NCI-H2171 treated with DMSO at 0.1 percent for 48 hours (cell line): ENCODE measurements at regions not wholly inside any gene's neighbourhood (a gene's known extent, or its start where the extent isn't known, plus 50 kb on each side); places are given as distances from the start of the nearest gene placed in this dataset.

ENCODE experiments used
- DNase-seq: peaks from one replicate; lab custom pipeline; 2025; lab: John Stamatoyannopoulos, UW

DNA sequence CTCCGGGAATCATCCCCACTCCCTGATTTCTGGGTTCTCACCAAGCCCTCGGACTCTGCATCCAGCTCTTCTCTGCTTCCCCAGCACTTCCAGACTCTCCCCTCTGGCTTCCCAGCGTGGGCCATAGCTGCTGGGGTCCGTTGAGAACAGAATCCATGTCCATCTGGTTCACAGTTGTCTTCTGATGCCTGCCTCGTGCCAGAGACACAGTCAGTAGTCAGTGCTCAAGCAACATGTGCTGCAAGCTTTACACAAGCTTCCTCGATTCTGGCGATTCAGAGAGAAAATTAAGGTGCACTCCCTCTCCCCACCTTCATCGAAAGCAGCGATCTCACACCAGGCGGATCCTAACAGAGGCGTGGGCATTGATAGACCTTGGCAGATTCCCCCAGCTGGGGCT lies 495.5 kb downstream of the TBC1D22A start:
- no peak for DNase-seq

DNA sequence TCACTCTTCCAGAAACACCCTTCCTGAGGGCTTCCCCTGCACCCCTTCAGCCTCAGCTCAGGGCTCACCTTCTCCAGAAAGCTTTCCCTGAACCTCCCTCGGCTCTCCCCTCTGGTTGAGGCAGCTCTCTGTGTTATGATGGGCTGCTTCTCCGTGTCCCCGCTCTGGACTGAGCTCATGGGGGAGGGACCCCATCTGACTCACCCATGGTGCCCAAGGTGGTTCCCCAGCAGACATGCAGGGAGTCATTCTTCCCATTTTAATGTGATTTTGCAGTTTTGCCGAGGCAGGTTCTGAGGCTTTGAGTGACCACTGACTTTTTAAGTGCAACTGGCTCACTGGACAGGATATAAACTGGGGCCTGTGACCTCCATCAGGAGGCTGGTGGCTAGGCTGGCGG lies 495.1 kb downstream of the TBC1D22A start:
- no peak for DNase-seq

DNA sequence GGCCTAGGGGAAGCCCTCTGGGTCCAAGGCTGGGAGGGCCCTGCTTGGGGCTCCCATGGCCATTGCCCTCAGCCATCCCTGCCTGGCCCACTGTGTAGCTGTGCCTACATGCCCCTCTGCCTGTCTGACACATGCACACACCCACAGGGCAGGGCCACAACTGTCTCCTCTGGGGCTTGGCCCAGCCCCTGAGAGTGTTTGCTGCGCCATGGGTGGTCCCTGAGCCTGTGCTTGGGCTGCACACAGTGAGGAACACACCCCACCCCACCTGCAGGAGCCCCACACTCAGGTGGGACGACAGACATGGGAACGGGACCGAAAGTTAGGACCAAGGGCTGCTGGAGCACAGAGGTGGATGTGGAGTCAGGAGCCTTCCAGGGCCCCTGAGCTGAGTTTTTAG lies 489.5 kb downstream of the TBC1D22A start:
- no peak for DNase-seq

DNA sequence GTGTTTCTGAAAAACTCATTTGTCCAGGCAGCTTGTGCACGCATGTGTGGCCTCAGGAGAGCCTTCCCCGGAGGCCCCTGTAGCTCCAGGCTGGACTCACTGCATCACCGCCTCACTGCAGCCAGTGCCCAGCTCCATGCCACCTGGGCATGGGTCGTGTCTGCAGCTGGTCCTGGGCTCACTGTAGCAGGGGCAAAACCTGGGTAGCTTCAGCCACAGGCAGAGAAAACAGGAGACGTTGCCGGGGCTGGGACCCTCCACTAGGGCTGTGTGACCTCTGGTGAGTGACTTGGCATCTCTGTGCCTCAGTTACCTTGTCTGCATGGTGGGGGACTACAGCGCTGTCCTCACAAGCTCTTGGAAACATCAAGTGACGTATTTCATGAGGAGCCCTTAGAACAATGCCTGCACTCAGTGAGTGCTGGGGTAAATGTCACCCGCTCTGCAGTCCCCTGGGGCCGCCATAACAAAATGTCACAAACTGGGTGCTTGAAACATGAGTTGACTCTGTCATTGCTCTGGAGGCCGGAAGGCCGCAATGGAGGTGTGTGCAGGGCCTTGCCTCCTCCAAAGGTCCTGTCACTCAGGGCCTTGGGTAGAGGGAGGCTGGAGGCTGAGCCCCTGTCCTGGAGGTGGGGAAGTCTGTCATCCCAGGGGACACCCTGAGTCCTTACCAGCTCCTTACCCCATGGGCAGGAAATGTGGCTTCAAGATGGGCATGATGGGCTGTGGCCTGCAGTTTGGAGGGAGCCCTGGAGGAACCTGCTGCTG lies 488.7 kb downstream of the TBC1D22A start:
- DNase-seq = no peak

DNA sequence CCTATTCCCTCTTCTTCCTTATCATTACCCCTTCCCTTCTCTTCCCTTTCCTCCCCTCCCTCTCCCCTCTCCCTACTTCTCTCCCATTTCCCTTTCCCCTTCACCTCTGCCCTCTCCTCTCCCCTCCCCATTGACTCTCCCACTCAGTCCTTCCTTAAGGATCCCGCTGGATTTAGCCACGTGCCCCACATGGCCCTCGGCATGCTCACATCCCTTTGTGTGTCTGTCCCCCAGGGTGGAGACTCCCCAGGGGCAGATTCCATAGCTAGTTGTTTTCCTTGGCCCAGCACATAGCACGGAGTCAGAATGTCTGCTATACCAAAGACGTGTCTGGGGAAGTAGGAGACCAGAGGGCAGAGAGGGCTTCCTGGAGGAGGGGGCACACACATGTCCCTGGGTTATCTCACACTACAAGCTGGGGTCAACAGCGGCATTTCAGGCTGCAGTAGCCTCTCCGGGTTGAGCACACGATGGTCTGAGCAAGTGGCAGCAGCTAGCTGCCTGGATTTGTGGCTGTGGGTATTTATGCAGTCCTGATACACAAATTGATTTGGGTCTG lies 487.0 kb downstream of the TBC1D22A start:
- no peak for DNase-seq

DNA sequence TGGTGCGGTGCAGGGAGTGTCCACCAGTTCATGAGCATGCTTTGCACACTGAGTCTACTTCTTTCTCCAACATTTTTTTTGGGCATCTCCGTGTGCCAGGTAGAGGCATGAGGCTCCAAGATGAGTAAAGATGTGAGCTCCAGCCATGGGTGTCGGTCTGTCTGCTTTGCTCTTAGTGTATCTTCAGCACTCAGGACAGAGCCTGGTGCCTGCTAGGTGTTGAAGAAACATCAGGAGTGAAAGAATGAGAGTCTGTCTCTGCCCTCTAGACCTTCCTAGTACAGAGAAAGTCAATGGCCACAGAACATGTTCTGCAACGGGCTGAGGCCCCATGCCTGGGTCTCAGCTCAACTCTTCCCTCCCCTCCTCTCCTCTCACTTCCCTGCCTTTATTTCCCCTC lies 486.5 kb downstream of the TBC1D22A start:
- DNase-seq = no peak

DNA sequence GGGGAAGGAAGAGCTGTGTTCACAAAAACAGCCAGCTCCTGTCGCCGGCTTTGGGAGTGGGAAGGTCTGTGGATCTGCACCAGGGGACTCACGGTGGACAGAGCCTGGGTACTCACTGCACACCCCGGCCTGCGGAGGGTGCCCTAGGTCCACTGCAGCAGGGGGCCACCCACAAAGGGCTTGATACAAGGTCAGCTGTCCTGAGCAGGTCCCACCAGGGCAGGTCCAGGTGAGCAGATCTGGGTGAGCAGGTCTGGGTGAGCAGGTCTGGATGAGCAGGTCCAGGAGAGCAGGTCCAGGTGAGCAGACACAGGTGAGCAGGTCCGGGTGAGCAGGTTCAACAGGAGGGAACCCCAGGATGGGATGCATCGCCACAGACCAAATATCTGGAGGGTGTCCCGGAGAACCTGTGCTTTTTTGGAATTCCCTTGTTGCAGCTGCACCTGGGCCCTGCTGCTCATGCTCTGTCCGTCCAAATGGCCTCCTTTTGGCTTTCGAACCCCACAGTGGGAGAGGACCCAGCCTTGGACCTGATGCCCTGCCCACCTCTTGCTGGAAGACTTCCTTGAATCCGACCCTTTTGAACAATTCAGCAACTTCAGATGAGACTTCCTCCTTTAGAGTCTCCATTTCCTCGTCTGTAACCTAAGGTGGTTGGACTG lies 485.3 kb downstream of the TBC1D22A start:
- no peak for DNase-seq

DNA sequence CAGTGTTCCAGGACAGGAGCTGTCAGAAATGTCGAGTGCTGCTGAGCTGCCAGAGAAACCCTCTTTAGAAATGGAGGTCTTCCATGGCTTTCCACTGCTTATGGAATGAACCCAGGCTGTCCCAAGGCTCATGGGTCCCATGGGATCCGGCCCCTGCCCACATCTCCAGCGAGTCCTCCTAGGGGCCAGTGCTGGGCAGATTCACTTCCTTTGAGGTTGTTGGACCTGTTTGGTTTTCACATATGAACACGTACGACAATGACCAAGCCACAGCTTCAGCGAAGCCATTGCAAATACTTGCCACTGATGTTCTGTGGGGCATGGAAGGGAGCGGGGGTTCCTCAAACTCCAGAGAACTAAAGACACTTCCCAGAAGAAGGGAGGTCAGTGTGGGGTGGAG lies 483.3 kb downstream of the TBC1D22A start:
- DNase-seq = no peak

DNA sequence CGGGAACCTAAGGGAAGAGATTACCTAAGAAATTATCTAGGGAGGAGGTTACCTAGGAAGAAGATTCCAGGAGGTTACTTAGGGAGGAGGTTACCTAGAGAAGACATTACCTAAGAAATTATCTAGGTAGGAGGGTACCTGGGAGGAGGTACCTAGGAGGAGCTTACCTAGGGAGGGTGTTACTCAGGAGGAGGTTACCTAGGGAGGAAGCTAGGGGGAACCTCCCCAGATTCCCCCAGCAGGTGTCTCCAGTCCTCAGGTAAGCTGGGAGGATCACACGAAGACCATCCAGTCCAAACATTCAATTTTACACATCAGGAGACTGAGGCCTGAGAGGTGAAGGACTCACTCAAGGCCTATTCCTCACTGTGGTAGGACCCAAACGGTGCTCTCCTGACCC lies 482.8 kb downstream of the TBC1D22A start:
- DNase-seq = no peak

DNA sequence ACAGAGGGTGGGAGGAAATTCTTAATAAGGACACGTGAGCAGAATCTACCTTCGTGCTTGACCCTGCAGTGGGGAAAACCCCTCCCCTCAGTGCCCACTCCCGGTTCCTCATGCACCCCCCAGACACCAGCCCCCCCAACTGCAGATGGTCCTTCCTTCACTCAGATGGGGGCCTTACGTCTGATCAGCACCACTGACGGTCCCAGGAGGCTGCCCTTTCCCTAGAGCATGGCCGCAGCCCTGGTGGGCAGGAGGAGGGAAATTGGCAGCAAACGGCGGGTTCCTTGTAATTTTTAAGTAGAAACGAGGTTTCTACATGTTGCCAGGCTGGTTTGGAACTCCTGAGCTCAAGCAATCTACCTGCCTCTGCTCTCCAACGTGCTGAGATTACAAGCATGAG lies 477.7 kb downstream of the TBC1D22A start:
- DNase-seq = no peak

DNA sequence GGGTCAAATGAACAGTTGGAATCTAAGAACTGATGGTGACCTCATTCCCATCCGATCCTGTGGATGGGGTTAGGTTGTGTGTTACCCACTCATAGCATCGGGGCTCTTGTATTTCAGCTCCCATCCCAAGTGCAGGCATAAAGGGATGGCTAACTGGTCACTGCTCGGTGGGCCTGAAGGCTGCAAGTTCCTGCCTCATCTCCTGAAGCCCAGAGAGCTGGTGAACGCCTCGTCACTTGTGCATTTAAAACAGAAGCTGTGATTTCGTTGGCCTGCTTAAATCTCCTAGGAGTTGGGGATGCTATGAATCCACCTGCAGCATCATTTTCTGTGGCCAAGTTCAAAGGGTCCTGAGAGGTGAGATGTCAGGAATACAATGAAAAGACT lies 477.0 kb downstream of the TBC1D22A start:
- no peak for DNase-seq

DNA sequence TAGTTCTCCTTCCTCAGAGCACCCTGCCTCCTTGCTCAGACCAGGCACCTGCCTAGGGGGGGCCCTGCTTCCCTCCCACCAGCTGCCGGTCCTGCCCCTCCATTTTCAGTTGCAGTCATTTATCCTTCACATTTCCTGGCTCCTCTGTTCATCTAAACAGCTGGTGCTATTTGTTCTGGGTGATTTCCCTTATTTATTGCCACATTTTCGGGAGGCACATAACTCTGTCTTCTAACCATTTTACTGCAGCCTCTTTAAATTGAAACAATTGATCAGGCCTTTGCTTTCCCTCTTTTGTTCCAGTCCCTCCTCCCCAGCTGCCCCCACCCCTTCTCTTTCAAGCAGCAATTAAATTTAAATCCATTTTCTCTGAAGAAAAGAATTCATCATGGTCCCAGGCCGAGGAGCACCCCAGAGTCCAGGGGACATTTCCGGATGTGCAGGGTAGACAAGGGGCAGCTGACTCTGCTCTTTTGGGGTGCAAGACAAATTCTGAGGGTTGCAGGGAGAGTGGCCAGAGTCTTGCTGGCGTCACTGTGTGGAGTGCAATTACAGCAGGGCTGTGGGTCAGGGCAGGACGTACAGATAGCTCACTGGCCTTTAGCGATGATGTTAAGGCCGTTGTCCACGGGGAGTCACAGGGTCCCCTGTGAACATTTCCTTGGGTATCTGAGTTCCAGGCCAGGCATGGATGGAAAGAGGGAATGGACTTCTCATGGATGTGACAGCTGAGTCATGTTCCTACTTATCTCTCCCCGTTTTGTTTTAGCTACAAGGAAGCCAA lies 476.4 kb downstream of the TBC1D22A start:
- DNase-seq = peak; percentile 60

DNA sequence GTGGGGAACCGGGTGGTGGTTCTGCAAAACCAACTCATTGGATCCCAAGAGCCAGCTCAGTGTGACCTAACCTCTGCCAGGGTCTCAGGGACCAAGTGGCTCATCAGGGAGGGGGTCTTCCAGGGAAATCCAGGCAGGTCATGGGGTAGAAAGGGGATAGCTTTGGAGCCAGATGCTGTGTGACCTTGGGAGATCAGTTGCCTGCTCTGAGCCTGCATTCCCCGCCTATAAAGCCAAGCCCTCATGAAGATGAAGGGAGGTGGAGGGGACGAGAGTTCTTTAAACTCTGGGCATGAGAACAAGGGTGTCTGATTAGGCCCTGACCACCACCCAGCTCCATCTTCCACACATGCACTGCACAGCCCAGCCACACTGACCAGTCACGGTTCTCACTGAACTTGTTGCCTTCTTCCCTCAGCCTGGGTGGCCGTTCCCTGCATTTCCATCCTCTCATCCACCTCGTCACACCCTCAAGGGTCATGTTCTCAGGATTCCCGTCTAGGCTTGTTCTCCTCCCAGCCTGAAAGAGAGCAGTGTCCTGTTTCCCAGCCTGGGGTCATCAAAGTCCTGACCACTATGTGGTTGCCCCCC lies 475.5 kb downstream of the TBC1D22A start:
- DNase-seq = no peak

DNA sequence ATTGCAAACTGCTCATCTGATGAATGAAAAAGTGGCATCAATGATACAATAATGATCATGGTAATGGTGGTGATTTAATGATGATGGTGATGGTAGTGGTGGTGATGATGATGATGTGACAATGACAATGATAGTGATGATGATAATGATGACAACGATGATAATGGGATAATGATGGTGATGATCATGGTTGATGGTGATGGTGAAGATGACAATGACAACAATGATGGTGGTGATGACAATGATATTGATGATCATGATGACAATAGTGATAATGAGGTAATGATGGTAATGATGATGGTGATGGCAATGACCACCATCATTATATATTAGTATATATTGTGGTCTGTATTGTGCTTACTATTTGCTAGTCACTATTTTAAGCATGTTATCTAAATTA lies 474.3 kb downstream of the TBC1D22A start:
- no peak for DNase-seq

DNA sequence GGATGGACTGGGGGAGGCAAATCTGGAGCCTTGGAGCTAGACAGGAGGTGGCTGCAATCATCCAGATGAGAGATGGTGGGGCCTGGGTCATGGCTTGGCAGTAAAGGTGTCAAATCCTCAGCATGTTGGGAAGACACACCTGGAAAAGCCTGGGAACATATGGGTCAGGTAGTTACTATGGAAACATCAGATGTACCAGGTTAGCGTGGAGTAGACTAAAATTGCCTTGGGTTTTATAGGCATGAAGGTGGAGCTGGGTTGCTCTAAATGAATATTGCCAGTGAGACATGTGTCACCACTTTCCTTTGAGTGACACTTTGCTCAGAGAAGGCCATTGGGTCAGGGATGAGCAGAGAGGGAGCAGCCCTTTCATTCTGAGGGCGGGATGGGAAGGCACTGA lies 473.7 kb downstream of the TBC1D22A start:
- DNase-seq = peak; percentile 58

DNA sequence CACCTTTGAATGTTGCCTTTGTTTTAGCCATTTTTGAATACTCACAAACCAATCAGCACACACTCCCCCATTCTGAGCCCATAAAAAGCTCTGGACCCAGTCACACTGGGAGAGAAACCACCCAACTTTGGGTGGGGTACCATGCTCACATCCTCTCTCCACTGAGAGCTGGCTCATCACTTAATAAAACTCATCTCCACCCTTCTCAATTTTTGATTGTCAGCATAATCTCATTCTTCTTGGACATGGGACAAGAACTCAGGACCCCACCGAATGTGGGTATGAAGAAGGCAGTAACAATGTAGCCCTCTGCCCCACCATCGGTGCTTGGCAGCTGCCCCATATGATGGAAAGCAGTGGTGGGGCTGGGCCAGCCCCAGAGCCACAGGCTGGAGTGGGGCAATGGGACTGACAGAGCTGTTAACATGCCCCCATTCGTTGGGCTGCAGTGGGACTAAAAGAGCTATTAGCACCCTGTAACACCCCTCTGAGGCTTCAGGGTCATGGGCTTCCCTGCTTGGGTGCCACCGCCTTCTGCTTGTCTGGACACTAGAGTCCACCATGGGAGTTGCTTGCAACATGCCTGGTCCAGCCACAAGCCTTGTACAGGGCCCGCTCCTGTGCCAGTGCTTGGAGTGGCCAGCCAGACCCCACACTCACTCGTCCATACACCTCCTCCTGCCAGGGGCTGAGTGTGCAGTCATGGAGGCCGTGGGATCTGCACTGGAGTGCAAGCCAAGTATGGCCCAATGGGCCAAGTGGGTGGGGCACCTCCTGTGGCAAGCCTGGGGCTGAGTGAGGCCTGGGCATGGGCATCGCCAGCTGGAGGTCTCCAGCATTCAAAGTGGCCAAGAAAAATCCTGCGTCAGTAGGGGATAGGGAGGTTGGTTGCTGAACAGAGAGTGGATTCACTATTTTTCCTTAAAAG lies 471.1 kb downstream of the TBC1D22A start:
- no peak for DNase-seq

DNA sequence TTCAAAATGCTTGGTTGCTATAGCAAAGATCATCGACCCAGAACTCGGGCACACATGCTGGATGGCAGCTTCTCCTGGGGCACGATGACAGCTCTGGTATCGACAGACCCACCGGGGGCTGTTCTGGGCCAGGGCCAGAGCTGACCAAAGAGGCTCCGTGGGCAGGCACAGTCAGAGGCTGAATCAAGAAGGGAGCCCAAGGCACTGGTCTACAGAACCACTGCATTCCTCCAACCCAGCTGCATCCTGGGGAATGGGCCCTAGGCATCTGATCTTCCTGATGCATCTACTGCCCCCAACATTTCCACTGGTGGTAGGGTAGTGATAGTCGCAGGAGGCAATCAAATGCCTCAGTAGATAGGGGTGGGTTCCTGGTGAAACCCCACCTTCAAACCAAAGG lies 470.3 kb downstream of the TBC1D22A start:
- no peak for DNase-seq

DNA sequence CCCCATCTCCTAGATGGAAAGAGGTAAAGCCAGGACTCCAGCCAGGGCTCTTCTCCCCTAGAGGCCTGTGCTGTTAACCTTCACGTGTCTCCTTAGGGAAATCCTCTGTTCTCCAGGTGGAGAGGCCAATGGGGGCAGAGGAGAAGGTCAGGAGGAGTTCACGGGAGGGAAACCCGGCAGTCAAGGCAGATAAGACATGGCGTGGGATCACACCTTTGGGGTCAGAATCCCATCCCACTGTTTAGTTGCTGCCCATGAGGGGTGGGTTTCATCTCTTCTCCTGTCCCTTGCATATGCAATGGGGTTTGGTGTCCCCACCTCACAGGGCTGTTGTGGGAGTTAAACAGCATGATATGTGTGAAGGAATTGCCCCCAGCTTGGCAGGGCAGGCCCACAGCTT lies 469.7 kb downstream of the TBC1D22A start:
- DNase-seq = no peak

DNA sequence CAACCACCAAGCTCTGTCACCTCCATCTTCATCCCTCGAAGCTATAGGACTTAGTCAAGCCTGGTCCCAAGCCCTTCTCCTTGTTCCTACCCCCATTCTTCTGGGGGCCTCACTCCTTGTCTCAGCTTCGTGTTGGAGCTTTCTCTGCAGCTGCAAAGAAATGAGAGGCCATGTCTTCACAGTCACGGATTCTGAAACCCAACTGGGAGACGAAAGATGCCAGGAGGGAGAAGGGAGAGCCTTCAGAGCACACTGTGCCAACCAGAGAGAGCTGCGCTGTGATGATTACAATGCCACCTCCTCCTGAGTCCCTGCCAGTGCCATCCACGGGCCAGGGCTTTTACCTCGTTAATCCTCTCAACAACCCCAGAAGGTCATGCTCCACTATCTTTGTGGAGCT lies 469.3 kb downstream of the TBC1D22A start:
- DNase-seq = no peak

DNA sequence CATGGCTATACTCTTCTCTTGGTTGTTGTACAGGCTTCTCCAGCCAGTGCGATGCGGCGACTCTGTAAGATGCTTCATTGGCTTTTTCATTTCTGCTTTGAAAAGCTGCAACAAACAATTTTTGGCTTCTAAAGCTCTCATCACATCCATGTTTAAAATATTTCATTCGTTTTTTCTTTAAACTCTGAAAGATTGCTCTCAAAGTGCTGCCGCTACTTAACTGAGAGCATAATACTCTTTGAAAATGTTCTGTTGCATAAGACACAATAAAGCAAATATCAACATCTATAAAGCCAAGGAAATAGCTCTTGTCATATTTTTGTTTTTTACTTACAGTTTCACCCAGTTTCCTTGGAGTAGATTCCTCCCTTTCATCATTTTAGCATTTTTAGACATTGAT lies 468.3 kb downstream of the TBC1D22A start:
- no peak for DNase-seq

DNA sequence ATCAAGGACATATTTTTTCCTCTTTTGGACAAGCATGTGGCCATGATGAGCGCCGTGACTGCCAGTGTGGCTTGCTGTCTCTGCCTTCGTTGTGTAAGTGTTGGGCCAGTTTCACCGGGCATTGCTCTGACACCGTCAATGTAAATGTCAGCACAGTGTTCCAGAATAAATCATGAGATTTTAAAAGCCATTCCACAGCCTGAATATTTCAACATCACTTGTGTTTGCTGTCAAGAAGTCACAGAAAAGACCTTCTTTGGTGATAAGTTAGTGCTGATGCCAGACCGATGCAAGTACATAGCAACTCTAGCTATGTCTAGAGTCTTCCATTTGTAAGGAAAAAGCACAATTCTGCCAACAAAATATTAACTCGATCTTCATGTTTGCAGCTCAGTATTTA lies 467.8 kb downstream of the TBC1D22A start:
- no peak for DNase-seq
